MM.1S (cell line): ENCODE measurements at regions not wholly inside any gene's neighbourhood (a gene's known extent, or its start where the extent isn't known, plus 50 kb on each side); places are given as distances from the start of the nearest gene placed in this dataset.
A peak's percentile ranks its signal among the peaks of the same experiment; 100 is the strongest.

ENCODE experiments used
- DNase-seq: peaks from one replicate; pipeline ENCODE4 v3.0.0-alpha.2; 2015
- H2AFZ ChIP-seq: fragments of 300-600 bp; sonication (generic); 2 replicates; pipeline ENCODE4 v1.6.0; 2016; ENCODE audit warnings: antibody characterized with exemption, low read length
- H3F3A ChIP-seq: fragments of 300-600 bp; sonication (generic); 2 replicates; pipeline ENCODE4 v1.6.1; 2016; ENCODE audit warnings: mild to moderate bottlenecking, antibody characterized with exemption, low read length, moderate library complexity, mixed read lengths; ENCODE audit not compliant: insufficient read depth
- H3K27ac ChIP-seq: fragments of 300-600 bp; sonication (generic); 2 replicates; pipeline ENCODE4 v1.5.1; 2016; ENCODE audit warnings: mild to moderate bottlenecking, low read length
- H3K27me3 ChIP-seq: fragments of 300-600 bp; sonication (generic); replicated peaks from 2 replicates; pipeline ENCODE4 v1.6.0; 2016; ENCODE audit warnings: low read length; ENCODE audit not compliant: insufficient read depth
- H3K36me3 ChIP-seq: fragments of 300-600 bp; sonication (generic); replicated peaks from 2 replicates; pipeline ENCODE4 v1.6.1; 2016; ENCODE audit warnings: mild to moderate bottlenecking, low read length, mixed read lengths; ENCODE audit not compliant: insufficient read depth
- H3K4me1 ChIP-seq: fragments of 300-600 bp; sonication (generic); 2 replicates; pipeline ENCODE4 v1.6.1; 2016; ENCODE audit warnings: low read length, mixed read lengths
- H3K4me2 ChIP-seq: fragments of 300-600 bp; sonication (generic); 2 replicates; pipeline ENCODE4 v1.6.0; 2016; ENCODE audit warnings: low read depth, low read length
- H3K4me3 ChIP-seq: fragments of 300-600 bp; sonication (generic); 2 replicates; pipeline ENCODE4 v1.5.1; 2016; ENCODE audit warnings: low read length, mixed read lengths
- H3K79me2 ChIP-seq: fragments of 300-600 bp; sonication (generic); 2 replicates; pipeline ENCODE4 v1.6.1; 2016; ENCODE audit warnings: mixed run types, low read length, mixed read lengths
- H3K9ac ChIP-seq: fragments of 300-600 bp; sonication (generic); 2 replicates; pipeline ENCODE4 v1.6.1; 2016; ENCODE audit warnings: low read length, mixed read lengths
- H3K9me2 ChIP-seq: fragments of 300-600 bp; sonication (generic); replicated peaks from 2 replicates; pipeline ENCODE4 v1.6.1; 2016; ENCODE audit warnings: mild to moderate bottlenecking, low read length, mixed read lengths; ENCODE audit not compliant: insufficient read depth
- H3K9me3 ChIP-seq: fragments of 300-600 bp; sonication (generic); replicated peaks from 2 replicates; pipeline ENCODE4 v1.6.1; 2016; ENCODE audit warnings: mild to moderate bottlenecking, low read length, mixed read lengths; ENCODE audit not compliant: insufficient read depth
- H4K20me1 ChIP-seq: fragments of 300-600 bp; sonication (generic); 2 replicates; pipeline ENCODE4 v1.6.1; 2016; ENCODE audit warnings: mild to moderate bottlenecking, low read length, moderate library complexity, mixed read lengths; ENCODE audit not compliant: insufficient read depth
- EZH2 ChIP-seq: fragments of 300-600 bp; sonication (generic); optimal IDR thresholded peaks from 2 replicates; pipeline ENCODE3; 2017; ENCODE audit warnings: low read depth, mild to moderate bottlenecking, antibody characterized with exemption, low read length, mixed read lengths
- EZH2phosphoT487 ChIP-seq: fragments of 300-600 bp; sonication (generic); IDR thresholded peaks from 2 replicates; pipeline ENCODE4 v1.6.1; 2018; ENCODE audit warnings: antibody characterized with exemption, low read length
- TF ChIP-seq, protein P1 (sequence below): fragments of 300-600 bp; sonication (generic); IDR thresholded peaks from 2 replicates; pipeline ENCODE4 v1.5.1; 2016; ENCODE audit warnings: antibody characterized with exemption, low read length, mixed read lengths

GRCh38 chr5:106865279-106865678, 805.5 kb downstream of the EFNA5 start:
- TF ChIP-seq EZH2phosphoT487 (no peak), EZH2 (no peak)
- TF ChIP-seq, protein P1, sequence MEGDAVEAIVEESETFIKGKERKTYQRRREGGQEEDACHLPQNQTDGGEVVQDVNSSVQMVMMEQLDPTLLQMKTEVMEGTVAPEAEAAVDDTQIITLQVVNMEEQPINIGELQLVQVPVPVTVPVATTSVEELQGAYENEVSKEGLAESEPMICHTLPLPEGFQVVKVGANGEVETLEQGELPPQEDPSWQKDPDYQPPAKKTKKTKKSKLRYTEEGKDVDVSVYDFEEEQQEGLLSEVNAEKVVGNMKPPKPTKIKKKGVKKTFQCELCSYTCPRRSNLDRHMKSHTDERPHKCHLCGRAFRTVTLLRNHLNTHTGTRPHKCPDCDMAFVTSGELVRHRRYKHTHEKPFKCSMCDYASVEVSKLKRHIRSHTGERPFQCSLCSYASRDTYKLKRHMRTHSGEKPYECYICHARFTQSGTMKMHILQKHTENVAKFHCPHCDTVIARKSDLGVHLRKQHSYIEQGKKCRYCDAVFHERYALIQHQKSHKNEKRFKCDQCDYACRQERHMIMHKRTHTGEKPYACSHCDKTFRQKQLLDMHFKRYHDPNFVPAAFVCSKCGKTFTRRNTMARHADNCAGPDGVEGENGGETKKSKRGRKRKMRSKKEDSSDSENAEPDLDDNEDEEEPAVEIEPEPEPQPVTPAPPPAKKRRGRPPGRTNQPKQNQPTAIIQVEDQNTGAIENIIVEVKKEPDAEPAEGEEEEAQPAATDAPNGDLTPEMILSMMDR, result no peak
- Histone ChIP-seq H3K9me3 (no peaks in the 10 kb centered on the region), H3K9ac (no peak overlapping the region), H3K4me3 (no peak overlapping the region), H2AFZ (no peak overlapping the region), H3K9me2 (no peaks in the 10 kb centered on the region), H3F3A (no peaks in the 10 kb centered on the region), H3K27ac (no peak overlapping the region), H3K4me1 (peaks cover 35% of the 10 kb centered on the region), H3K4me2 (no peak overlapping the region), H3K36me3 (no peaks in the 10 kb centered on the region), H3K27me3 (no peaks in the 10 kb centered on the region), H4K20me1 (no peaks in the 10 kb centered on the region), H3K79me2 (no peaks in the 10 kb centered on the region)
- DNase-seq, result peak; percentile 44

GRCh38 chr5:106862450-106863193, 808.1 kb downstream of the EFNA5 start:
- TF ChIP-seq, protein P1, result no peak
- TF ChIP-seq EZH2phosphoT487, result no peak
- TF ChIP-seq EZH2, result no peak
- Histone ChIP-seq H3K4me2 (peak overlapping the region; percentile 48; the same call in 1 of the 2 replicates), H3K9ac (no peak overlapping the region), H2AFZ (no peak overlapping the region), H3K27me3 (no peaks in the 10 kb centered on the region), H3K27ac (no peak overlapping the region), H3K9me3 (no peaks in the 10 kb centered on the region), H3K9me2 (no peaks in the 10 kb centered on the region), H3K4me3 (no peak overlapping the region), H3K79me2 (no peaks in the 10 kb centered on the region), H3K36me3 (no peaks in the 10 kb centered on the region), H3F3A (no peaks in the 10 kb centered on the region), H4K20me1 (no peaks in the 10 kb centered on the region), H3K4me1 (peaks cover 47% of the 10 kb centered on the region)
- peak; percentile 52 for DNase-seq

DNA sequence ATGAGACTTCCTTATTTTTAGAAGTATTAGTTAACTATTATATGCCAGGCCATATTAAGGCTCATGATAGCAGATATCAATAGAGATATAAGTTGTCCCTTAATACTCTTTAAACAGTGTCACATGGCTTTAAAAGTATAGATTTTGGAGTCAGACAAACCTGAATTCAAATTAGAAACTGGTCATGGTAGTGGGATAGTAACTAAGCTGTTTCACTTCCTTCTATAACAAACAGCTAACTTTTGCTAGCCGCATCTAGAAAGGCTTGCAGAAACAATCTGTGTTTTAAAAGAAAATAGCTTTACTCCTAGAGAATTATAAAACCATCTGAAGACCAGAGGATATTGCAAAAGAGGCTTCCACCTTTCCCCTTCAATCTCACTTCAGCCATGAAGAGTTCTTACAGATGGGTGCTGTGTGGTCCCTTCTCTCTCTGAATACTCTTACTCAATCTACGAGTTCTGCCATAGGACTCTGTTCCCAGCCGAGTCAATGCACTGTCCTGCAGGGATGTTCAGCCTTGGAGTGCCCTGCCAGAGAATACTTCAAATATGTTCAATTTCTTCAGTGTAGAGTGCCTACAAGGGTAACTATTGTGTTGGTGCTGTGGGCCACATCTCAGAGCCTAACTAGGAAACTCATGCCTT, 810.2 kb downstream of the EFNA5 start:
- no peak overlapping the region for H2AFZ ChIP-seq
- DNase-seq, result peak; percentile 25
- no peaks in the 10 kb centered on the region for H3F3A ChIP-seq
- H3K4me3 ChIP-seq, result no peak overlapping the region
- H3K9me3 ChIP-seq, result no peaks in the 10 kb centered on the region
- TF ChIP-seq, protein P1, result no peak
- TF ChIP-seq EZH2phosphoT487, result no peak
- TF ChIP-seq EZH2, result no peak
- peaks cover 47% of the 10 kb centered on the region for H3K4me1 ChIP-seq
- H4K20me1 ChIP-seq, result no peaks in the 10 kb centered on the region
- no peak overlapping the region for H3K27ac ChIP-seq
- H3K79me2 ChIP-seq, result no peaks in the 10 kb centered on the region
- no peaks in the 10 kb centered on the region for H3K36me3 ChIP-seq
- H3K9me2 ChIP-seq, result no peaks in the 10 kb centered on the region
- H3K27me3 ChIP-seq, result no peaks in the 10 kb centered on the region
- peak overlapping the region; percentile 47 for H3K4me2 ChIP-seq
- no peak overlapping the region for H3K9ac ChIP-seq
